COR-L47 (cell line): ENCODE measurements at regions not wholly inside any gene's neighbourhood (a gene's known extent, or its start where the extent isn't known, plus 50 kb on each side); places are given as distances from the start of the nearest gene placed in this dataset.
"Not testable (repeated sequence)": the region's sequence is repeated elsewhere in the genome, so short reads cannot be mapped to it uniquely, and the experiment has no call there.

Experiments used
- DNase-seq: peaks from one replicate; lab custom pipeline; 2025; lab: John Stamatoyannopoulos, UW

DNA sequence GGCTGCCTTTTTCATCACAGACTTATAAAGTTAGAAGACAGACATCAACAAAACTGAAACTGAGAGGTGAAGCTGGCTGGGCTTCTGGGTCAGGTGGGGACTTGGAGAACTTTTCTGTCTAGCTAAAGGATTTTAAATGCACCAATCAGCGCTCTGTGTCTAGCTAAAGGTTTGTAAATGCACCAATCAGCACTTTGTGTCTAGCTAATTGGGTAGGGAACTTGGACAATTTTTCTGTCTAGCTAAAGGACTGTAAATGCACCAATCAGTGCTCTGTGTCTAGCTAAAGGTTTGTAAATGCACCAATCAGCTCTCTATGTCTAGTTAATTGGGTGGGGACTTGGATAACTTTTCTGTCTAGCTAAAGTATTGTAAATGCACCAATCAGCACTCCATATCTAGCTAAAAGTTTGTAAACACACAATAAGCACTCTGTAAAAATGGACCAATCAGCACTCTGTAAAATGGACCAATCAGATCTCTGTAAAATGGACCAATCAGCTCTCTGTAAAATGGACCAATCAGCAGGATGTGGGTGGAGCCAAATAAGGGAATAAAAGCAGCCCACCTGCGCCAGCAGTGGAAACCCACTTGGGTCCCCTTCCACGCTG is 710.3 kb upstream of the INTU start:
- not testable (repeated sequence) for DNase-seq

- no peak for DNase-seq
These were observed 708.5 kb upstream of the INTU start for GRCh38 chr4:126924237-126924636.

DNA sequence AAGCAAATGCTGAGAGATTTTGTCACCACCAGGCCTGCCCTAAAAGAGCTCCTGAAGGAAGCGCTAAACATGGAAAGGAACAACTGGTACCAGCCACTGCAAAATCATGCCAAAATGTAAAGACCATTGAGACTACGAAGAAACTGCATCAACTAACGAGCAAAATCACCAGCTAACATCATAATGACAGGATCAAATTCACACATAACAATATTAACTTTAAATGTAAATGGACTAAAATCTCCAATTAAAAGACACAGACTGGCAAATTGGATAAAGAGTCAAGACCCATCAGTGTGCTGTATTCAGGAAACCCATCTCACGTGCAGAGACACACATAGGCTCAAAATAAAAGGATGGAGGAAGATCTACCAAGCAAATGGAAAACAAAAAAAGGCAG is 702.7 kb upstream of the INTU start:
- not testable (repeated sequence) for DNase-seq

- no peak for DNase-seq
These were observed 697.0 kb upstream of the INTU start for GRCh38 chr4:126935801-126936200.

DNA sequence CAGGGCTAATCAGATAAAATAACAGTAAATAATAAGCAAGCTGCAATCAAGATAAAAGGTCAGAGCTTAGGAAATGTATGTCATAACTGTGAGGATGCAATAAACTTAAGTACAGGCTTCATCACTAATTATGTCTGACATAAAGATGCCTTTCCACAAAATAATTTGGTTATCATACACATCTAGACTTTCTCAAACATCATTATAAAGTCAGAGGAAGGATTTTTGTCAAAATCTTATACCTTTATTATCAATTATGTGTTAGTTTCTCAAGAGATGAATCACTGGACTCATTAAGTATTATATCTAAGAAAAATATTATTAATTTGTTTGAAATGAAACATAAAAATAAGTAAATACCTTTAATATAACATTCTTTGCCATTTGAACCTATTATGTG is 695.4 kb upstream of the INTU start:
- no peak for DNase-seq

GRCh38 chr4:126937846-126938422 is 694.8 kb upstream of the INTU start:
- DNase-seq: no peak

GRCh38 chr4:126939401-126939800 is 693.4 kb upstream of the INTU start:
- DNase-seq: no peak

GRCh38 chr4:126947536-126947935 is 685.2 kb upstream of the INTU start:
- DNase-seq: no peak

- no peak for DNase-seq
These were observed 678.0 kb upstream of the INTU start for GRCh38 chr4:126954537-126955291.

DNA sequence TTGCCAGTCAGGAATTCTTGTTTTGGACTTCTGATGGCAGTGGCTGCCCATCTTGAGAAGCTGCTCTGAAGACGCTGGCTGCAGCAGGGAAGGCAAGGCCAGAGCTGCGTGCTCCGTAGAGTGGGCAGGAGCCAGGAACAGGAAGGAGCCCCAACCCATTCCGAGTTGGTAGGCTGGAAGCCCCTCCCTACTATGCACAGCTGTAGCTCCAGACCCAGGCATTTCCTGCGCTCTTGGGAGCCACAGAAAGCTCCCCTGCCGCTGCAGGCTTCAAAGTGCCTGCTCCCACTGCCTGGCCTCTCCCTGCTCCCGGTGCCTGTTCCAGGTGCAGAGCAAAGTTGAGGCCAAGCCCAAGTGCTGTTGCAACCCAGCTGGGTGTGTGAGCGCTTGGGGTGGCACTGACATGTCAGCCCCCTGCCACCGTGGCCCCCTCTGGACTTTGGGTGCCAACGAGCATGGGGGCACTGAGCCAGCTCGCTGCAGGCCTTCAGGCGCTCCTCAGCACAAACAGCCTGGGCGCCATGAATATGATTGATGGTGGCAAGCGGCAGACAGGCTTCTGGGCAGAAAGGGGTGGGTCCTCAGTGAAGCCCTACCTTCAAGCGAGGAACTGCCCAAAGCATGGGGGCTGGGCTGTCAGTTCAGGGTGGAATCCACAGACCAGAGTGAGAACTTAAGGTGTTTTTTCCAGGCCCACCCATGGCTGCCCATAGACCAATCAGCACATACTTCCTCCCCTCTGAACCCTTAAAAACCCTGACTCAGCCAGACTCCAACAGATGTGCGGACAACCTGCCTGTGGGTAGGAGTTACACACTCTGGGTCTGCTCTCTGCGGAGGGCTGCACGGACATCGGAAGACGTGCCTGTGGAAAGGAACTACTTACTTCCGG is 677.2 kb upstream of the INTU start:
- no peak for DNase-seq

- DNase-seq: no peak
These were observed 676.4 kb upstream of the INTU start for GRCh38 chr4:126956184-126956897.

DNA sequence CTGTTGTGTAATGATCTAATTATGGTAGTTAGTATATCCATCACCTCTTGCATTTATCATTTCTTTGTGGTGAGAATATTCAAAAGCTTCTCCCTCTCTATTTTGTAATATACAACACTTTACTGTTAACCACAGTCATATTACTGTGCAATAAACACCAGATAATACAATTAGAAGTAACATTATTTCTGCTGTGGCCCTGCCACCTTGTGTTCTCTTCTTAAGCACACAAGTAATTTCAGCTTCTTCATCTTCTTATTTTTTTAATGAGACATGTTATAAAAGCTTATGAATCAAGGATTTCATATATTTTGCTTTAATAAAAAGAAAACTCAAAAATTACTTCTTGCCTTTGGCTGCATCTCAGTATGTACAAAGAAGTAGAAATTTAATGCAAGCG is 675.2 kb upstream of the INTU start:
- no peak for DNase-seq

DNA sequence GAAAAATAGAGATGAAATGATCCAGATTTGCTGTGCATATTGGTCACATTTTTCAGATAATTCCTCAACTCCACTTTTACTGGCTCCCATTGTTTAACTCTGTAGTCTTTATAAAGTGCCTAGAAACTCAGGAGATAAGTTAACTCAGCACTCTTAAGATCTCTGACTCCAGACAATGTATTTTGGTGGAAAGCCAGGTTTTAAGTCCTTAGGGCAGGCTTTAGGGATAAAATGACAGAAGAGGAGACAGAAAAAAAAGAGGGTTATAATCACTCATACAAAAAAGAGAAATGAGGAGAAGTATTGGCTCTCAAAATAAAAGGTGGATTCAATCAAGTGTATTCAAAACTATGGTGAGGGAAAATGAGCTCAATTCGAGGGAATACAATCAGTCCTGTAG is 674.8 kb upstream of the INTU start:
- DNase-seq: no peak

DNA sequence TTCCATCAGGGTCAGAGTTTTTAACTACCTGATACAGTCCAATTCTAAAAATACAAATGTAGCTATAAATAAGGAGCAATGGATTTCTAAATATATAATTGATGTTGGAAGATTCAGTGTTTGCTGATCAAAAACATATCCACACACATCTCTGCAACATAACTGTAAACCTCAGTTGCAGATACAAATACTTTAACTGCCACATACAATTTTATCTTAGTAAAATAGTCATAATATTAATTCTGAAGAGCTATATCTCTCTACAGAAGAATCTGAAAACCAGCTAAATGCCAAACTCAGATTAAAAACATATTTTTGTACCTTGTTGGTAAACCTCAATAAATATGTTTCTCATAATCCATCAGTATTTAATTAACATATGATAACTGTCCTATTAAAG is 674.3 kb upstream of the INTU start:
- no peak for DNase-seq

DNA sequence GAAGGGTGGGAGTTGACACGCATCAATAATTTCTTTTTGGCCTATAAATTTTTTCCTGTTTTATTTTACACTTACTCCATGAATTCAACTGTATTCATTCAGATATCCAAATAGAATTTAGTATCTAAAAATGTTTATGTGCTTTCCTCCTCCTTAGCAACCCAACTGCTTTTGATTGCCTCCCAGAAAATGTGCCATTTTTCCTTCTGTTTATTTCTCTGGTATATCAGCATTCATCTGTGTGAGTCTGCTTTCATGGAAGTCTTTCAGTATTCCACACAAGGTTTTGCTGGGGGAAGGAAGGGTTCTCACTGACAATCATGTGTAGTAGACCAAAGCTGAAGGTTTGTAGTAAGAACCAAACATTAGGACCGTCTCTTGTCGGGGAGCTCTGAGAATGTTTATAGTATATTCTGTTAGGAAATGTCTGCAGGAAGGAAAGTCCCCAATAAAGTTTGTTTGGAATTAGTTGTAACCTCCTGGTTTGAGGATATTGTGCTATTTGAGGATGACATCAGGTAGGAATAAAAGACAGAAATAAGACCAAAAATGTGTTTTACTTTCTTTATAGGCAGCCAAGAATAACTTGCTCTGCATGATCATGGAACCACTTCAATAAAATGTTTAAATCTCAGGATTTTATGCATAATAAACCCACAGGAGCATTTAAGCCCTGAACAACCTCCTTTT is 673.6 kb upstream of the INTU start:
- DNase-seq: no peak

- DNase-seq: no peak
These were observed 672.0 kb upstream of the INTU start for GRCh38 chr4:126960760-126961159.

DNA sequence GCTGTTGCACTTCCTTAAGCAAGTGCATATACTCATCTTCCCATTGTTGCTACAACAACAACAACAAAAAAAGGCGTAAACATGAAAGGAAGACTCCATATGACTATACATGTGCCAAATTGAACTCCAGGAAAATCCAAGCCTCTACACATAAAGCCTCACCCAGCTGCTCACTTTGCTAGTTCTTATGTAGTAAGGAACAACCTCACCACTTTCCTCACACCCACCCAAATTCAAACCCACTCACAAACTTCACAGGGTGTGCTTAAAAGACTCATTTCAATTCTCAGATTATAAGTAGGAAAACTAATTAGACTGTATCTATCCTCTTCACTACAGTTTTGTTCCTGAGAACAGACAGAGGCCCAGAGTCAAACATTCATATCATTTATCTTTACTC is 671.1 kb upstream of the INTU start:
- DNase-seq: no peak

GRCh38 chr4:126965877-126966276 is 666.9 kb upstream of the INTU start:
- no peak for DNase-seq

DNA sequence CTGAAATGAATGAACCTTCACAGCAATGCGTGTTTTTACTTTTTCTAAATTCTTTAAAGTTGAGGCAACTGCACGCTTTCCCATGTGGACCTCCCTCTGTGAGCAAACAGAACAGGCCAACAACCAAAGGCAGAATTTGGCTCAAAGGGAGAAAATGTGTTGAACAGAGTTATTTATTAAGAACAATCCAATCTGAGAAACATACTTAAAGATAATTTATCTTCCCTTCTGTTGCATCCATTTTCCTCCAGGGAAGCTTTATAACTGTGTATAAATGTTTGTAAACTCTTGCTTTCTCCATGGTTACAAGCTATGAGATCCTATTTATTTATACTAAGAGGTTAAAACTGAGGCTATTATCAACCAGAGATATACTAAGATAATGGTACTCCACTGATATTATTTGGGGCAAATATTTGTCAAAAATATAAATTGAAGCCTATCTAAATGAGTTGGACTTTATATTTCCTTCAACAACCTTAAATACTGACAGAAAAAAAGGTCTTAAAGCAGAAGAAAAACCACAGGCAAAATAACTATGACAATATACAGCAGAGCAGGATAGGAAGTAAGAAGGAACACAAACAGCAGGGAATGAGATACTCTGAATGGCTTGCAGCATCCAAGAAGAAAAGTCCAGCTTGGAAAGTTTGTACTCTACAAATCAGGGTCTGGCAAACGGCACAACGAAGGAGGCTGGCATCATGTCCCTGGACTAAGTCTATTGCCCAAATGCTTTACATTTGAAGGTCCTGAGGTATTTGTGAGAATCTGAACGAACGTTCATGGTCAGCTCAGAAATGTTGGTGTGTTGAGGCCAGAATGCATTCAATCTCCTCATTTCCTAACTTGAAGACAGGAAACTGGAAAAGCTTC is 663.2 kb upstream of the INTU start:
- no peak for DNase-seq

DNA sequence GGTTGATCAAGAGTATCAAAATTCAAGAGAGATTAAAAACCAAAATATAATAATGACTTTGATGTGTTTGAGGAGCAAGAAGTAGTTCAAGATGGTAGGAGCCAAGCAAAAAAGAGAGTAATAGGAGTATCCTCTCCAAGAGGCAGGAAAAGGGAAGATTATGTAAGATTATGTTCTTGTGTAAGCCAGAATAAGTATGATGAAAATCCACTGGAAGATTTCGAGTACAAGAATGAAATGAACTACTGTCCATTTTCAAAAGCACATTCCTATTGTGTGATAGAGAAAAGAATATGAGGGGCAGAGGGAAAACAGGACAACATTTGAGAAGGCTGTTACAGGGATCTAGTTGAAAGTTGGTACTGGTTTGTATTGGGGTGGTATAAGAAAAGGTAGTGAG is 659.6 kb upstream of the INTU start:
- DNase-seq: no peak
